ENCODE measurements at regions not wholly inside any gene's neighbourhood (a gene's known extent, or its start where the extent isn't known, plus 50 kb on each side); places are given as distances from the start of the nearest gene placed in this dataset.

DNA sequence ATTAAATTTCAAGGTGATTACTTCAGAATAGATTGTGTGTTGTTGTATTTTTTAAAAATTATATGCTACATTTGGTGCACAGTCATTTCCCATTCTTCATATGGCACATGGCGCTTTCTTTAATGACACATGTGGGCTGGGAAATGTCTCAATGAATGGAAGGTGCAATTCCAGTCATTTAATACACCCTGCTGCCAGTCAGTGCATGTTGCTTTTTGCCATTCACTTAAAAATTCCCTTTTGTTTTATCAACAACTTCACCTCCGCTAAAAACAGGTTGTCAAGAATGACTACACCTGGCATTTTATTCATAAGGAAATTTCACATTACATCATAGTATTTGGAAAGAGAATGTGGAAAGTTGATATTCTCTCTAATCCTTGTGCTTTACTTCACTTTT, 716.4 kb upstream of the ADAMTS5 start:
- TF ChIP-seq, protein P1, sequence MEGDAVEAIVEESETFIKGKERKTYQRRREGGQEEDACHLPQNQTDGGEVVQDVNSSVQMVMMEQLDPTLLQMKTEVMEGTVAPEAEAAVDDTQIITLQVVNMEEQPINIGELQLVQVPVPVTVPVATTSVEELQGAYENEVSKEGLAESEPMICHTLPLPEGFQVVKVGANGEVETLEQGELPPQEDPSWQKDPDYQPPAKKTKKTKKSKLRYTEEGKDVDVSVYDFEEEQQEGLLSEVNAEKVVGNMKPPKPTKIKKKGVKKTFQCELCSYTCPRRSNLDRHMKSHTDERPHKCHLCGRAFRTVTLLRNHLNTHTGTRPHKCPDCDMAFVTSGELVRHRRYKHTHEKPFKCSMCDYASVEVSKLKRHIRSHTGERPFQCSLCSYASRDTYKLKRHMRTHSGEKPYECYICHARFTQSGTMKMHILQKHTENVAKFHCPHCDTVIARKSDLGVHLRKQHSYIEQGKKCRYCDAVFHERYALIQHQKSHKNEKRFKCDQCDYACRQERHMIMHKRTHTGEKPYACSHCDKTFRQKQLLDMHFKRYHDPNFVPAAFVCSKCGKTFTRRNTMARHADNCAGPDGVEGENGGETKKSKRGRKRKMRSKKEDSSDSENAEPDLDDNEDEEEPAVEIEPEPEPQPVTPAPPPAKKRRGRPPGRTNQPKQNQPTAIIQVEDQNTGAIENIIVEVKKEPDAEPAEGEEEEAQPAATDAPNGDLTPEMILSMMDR (IDR thresholded peaks at IDR 0.05; ENCODE audit: low read depth, low read length, poor library complexity, severe bottlenecking), result no peak
- TF ChIP-seq EZH2phosphoT487 (IDR thresholded peaks at IDR 0.05; ENCODE audit: borderline replicate concordance, low read length), result no peak
